DOHH2 (cell line): ENCODE measurements at regions not wholly inside any gene's neighbourhood (a gene's known extent, or its start where the extent isn't known, plus 50 kb on each side); places are given as distances from the start of the nearest gene placed in this dataset.

Source experiments
- EZH2phosphoT487 ChIP-seq: fragments of 200-600 bp; sonication (generic); IDR thresholded peaks from 2 replicates; pipeline ENCODE4 v1.6.1; 2017; ENCODE audit warnings: borderline replicate concordance, mild to moderate bottlenecking, antibody characterized with exemption, low read length, moderate library complexity, mixed read lengths
- TF ChIP-seq, protein P1 (sequence below): fragments of 200-600 bp; sonication (generic); IDR thresholded peaks from one replicate; pipeline ENCODE4 v1.5.1; 2014; ENCODE audit warnings: antibody characterized with exemption, mild to moderate bottlenecking, low read depth, low read length; ENCODE audit not compliant: poor library complexity, severe bottlenecking

DNA sequence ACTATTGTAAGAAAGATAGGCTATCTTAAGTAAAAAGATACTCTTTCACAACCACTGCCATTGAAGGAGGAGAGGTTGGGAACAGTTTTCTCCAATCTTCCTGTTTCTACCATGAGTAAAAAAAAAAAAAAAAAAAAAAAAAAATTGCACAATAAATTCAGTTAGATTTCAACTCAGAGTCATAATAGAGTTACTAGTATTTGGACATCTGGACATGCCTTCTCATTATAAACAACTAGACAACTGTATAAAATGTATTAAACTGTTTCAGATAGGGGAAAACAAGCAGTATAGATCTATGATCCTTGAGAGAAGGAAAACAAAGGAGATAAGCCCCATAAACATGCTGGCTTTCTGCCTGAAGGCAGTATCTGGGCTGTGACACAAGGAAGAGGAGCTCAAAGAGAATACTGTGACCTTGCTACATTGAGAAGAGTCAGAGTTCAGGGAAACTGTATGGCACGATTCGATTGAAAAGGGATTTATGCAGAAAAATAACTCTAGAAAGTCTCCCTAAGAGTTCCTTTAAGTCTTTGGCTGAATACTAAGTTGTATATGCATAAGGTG lies 249.2 kb upstream of the POU5F2 start:
- TF ChIP-seq, protein P1, sequence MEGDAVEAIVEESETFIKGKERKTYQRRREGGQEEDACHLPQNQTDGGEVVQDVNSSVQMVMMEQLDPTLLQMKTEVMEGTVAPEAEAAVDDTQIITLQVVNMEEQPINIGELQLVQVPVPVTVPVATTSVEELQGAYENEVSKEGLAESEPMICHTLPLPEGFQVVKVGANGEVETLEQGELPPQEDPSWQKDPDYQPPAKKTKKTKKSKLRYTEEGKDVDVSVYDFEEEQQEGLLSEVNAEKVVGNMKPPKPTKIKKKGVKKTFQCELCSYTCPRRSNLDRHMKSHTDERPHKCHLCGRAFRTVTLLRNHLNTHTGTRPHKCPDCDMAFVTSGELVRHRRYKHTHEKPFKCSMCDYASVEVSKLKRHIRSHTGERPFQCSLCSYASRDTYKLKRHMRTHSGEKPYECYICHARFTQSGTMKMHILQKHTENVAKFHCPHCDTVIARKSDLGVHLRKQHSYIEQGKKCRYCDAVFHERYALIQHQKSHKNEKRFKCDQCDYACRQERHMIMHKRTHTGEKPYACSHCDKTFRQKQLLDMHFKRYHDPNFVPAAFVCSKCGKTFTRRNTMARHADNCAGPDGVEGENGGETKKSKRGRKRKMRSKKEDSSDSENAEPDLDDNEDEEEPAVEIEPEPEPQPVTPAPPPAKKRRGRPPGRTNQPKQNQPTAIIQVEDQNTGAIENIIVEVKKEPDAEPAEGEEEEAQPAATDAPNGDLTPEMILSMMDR = no peak
- no peak for TF ChIP-seq EZH2phosphoT487
